Neuronal stem cell (in vitro differentiated cells): ENCODE measurements at regions not wholly inside any gene's neighbourhood (a gene's known extent, or its start where the extent isn't known, plus 50 kb on each side); places are given as distances from the start of the nearest gene placed in this dataset.

Experiments
- DNase-seq: peaks from one replicate; pipeline ENCODE4 v3.0.0-alpha.2; 2013; ENCODE audit warnings: low spot score
- H2AFZ ChIP-seq: one replicate; pipeline ENCODE4 v1.6.1; 2013; ENCODE audit warnings: mild to moderate bottlenecking, low read length, inconsistent platforms
- H2AK5ac ChIP-seq: 2 replicates; pipeline ENCODE4 v1.6.1; 2013; ENCODE audit warnings: low read depth, mild to moderate bottlenecking, inconsistent platforms, low read length, moderate library complexity, mixed read lengths
- H2BK120ac ChIP-seq: 2 replicates; pipeline ENCODE4 v1.6.1; 2013; ENCODE audit warnings: low read depth, mild to moderate bottlenecking, inconsistent platforms, low read length, moderate library complexity, mixed read lengths
- H2BK12ac ChIP-seq: one replicate; pipeline ENCODE4 v1.6.1; 2013; ENCODE audit warnings: low read length, inconsistent platforms
- H2BK15ac ChIP-seq: 2 replicates; pipeline ENCODE4 v1.6.1; 2013; ENCODE audit warnings: mild to moderate bottlenecking, low read length, inconsistent platforms, mixed read lengths
- H2BK5ac ChIP-seq: one replicate; pipeline ENCODE4 v1.6.1; 2013; ENCODE audit warnings: inconsistent platforms, mild to moderate bottlenecking, low read length, moderate library complexity
- H3K14ac ChIP-seq: one replicate; pipeline ENCODE4 v1.6.1; 2013; ENCODE audit warnings: low read length, inconsistent platforms
- H3K18ac ChIP-seq: 2 replicates; pipeline ENCODE4 v1.6.1; 2013; ENCODE audit warnings: low read length, inconsistent platforms
- H3K23ac ChIP-seq: 2 replicates; pipeline ENCODE4 v1.6.1; 2013; ENCODE audit warnings: low read depth, mild to moderate bottlenecking, mixed read lengths, low read length, inconsistent platforms; ENCODE audit not compliant: poor library complexity
- H3K27ac ChIP-seq: replicated peaks from 3 replicates; pipeline ENCODE4 v1.5.1; 2013; ENCODE audit warnings: low read length, inconsistent platforms
- H3K27me3 ChIP-seq, 3 experiments: 2 replicates each; pipeline ENCODE4 v1.6.1; 2013; ENCODE audit warnings: low read length in 3 of 3, mild to moderate bottlenecking in 2 of 3, inconsistent platforms in 1 of 3, low read depth in 1 of 3, mixed read lengths in 1 of 3, moderate library complexity in 1 of 3; ENCODE audit not compliant: control insufficient read depth in 3 of 3, insufficient read depth in 3 of 3
- H3K36me3 ChIP-seq, 2 donors: replicated peaks in 1 of 2; 2 replicates each; pipeline ENCODE4 v1.6.1; 2013; ENCODE audit warnings: low read length in 2 of 2; ENCODE audit not compliant: control insufficient read depth in 2 of 2, insufficient read depth in 2 of 2
- H3K4ac ChIP-seq: 2 replicates; pipeline ENCODE4 v1.6.1; 2013; ENCODE audit warnings: inconsistent platforms, mild to moderate bottlenecking, low read length, moderate library complexity
- H3K4me1 ChIP-seq, 2 donors: 1 replicate in 1 of 2; 2 replicates in 1 of 2; pipeline ENCODE4 v1.6.1; 2013; ENCODE audit warnings: low read length in 2 of 2, low read depth in 1 of 2; ENCODE audit not compliant: control insufficient read depth in 2 of 2, insufficient read depth in 1 of 2
- H3K4me2 ChIP-seq: one replicate; pipeline ENCODE4 v1.6.1; 2013; ENCODE audit warnings: mild to moderate bottlenecking, low read length, inconsistent platforms; ENCODE audit not compliant: insufficient read depth, poor library complexity, severe bottlenecking
- H3K4me3 ChIP-seq, 2 donors: 2 replicates each; pipeline ENCODE4 v1.5.1; 2013; ENCODE audit warnings: low read length in 2 of 2, mild to moderate bottlenecking in 2 of 2, inconsistent platforms in 1 of 2, moderate library complexity in 1 of 2
- H3K79me1 ChIP-seq: one replicate; pipeline ENCODE4 v1.6.1; 2013; ENCODE audit warnings: low read depth, mild to moderate bottlenecking, inconsistent platforms, low read length, moderate library complexity
- H3K9ac ChIP-seq: one replicate; pipeline ENCODE4 v1.6.1; 2013; ENCODE audit warnings: mild to moderate bottlenecking, low read depth, low read length, inconsistent platforms; ENCODE audit not compliant: poor library complexity
- H3K9me3 ChIP-seq, 2 donors: replicated peaks in 1 of 2; 2 replicates each; pipeline versions ENCODE3 to v1.6.1; 2013; ENCODE audit warnings: low read length in 2 of 2, mild to moderate bottlenecking in 2 of 2, inconsistent platforms in 1 of 2, low read depth in 1 of 2, mixed read lengths in 1 of 2, moderate library complexity in 1 of 2; ENCODE audit not compliant: control insufficient read depth in 2 of 2, insufficient read depth in 1 of 2
- H4K8ac ChIP-seq: one replicate; pipeline ENCODE4 v1.6.1; 2013; ENCODE audit warnings: low read depth, mild to moderate bottlenecking, inconsistent platforms, low read length, moderate library complexity
- H4K91ac ChIP-seq: one replicate; pipeline ENCODE4 v1.6.1; 2013; ENCODE audit warnings: low read length, low read depth, mild to moderate bottlenecking, inconsistent platforms; ENCODE audit not compliant: poor library complexity
- WGBS, 2 donors: extraction: QIAGEN DNeasy Blood & Tissue Kit; methylation state at CpG; one replicate each; pipeline ENCODE4 v1.1.7; 2013; ENCODE audit warnings: missing lambda C conversion rate in 2 of 2, mixed read lengths in 1 of 2; ENCODE audit not compliant: insufficient read length in 2 of 2, insufficient replicate concordance in 1 of 2; ENCODE audit errors: extremely low coverage in 2 of 2; 5-methylcytosine and 5-hydroxymethylcytosine counted together

DNA sequence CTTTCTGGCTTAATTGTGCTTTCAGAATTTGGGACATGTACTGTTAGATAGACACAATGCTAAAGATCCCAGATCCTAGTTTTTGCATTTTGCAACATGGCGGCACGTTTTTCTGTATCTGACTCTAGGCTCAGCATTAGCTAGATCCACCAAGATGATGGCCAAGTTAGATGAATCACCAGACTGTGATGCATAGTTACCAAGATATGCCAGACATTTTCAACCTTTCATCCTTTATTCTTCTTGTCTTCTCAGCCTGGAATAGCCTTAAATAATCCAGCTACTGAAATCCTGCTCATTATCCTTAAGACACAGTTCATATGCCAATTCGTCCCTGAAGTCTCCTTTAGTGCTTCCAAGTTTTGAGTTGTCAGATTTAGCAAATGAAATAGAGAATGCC, 144.9 kb upstream of the CRY1 start:
- DNase-seq: no peak
- Histone ChIP-seq H3K4me3 (no peak overlapping the region), H3K27ac (no peak overlapping the region)

DNA sequence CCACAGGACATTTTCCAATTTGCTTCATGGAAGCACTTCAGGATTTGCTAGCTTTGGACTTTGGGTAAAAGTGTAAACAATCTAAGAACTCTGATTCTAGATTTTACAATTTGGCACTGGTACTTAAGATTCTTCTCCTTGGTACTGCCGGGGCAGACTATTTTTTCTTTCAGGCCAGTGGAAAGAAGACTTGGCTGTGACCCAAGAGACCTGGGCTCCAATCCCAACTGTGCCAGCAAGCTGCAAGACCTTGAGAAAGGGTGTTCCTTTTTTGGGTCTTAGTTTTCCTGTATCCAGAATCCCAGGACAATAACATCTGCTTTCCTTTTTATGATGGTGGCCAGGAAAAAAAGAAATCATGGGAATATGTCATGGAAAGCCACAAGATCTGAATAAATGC, 148.1 kb upstream of the CRY1 start:
- no peaks in the 10 kb centered on the region for H3K36me3 ChIP-seq
- H3K23ac ChIP-seq: no peak overlapping the region
- no peak overlapping the region for H4K8ac ChIP-seq
- no peaks in the 10 kb centered on the region for H3K79me1 ChIP-seq
- no peak overlapping the region for H2AK5ac ChIP-seq
- peaks cover 0 to 12% (median 0%) of the 10 kb centered on the region in 3 experiments for H3K27me3 ChIP-seq
- H2BK15ac ChIP-seq: no peak overlapping the region
- no CpG with 5 or more reads among the region's 1 CpG for WGBS, 2 donors
- no peak overlapping the region for H3K14ac ChIP-seq
- no peak overlapping the region for H3K27ac ChIP-seq
- H2BK5ac ChIP-seq: no peak overlapping the region
- DNase-seq: no peak
- H4K91ac ChIP-seq: no peak overlapping the region
- H2BK12ac ChIP-seq: no peak overlapping the region
- H3K4ac ChIP-seq: no peak overlapping the region
- H2BK120ac ChIP-seq: no peak overlapping the region
- no peak overlapping the region for H3K9ac ChIP-seq
- H3K4me3 ChIP-seq: no peak overlapping the region
- H3K4me1 ChIP-seq: no peaks in the 10 kb centered on the region
- H3K18ac ChIP-seq: no peak overlapping the region
- no peak overlapping the region for H2AFZ ChIP-seq
- H3K4me2 ChIP-seq: no peak overlapping the region
- H3K9me3 ChIP-seq: no peaks in the 10 kb centered on the region

More for the DNA sequence above, 144.9 kb upstream of the CRY1 start:
- no peaks in the 10 kb centered on the region for H3K36me3 ChIP-seq
- no peak overlapping the region for H3K14ac ChIP-seq
- H2BK12ac ChIP-seq: no peak overlapping the region
- H3K9ac ChIP-seq: no peak overlapping the region
- no peak overlapping the region for H2BK5ac ChIP-seq
- H3K23ac ChIP-seq: no peak overlapping the region
- WGBS, 2 donors: no CpG with 5 or more reads among the region's 3 CpGs
- no peak overlapping the region for H2AFZ ChIP-seq
- no peak overlapping the region for H2BK120ac ChIP-seq
- H2BK15ac ChIP-seq: no peak overlapping the region
- no peak overlapping the region for H4K8ac ChIP-seq
- no peak overlapping the region for H3K4me2 ChIP-seq
- H3K79me1 ChIP-seq: no peaks in the 10 kb centered on the region
- no peaks in the 10 kb centered on the region for H3K4me1 ChIP-seq
- no peak overlapping the region for H2AK5ac ChIP-seq
- peaks cover 0 to 13% (median 0%) of the 10 kb centered on the region in 3 experiments for H3K27me3 ChIP-seq
- no peak overlapping the region for H4K91ac ChIP-seq
- no peak overlapping the region for H3K18ac ChIP-seq
- H3K4ac ChIP-seq: no peak overlapping the region
- no peaks in the 10 kb centered on the region for H3K9me3 ChIP-seq

DNA sequence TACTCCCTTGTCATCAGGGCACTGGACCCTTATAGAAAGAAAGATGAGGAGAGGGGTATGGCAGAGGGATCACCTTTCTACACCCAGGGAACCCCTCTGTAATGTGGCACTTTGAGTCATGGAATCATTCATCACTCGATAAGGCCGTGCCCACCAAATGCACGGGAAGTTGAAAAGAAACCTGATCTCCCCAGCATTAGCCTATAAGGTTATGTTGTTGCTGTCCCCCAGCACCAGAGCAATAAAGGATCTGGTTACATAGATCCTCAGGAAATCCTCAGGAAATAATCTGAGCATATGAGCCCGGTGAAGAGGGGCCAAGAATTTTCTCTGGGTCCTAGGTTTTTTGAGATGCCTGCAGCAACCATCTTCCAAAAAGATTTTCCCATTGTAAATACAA, 148.8 kb upstream of the CRY1 start:
- H3K23ac ChIP-seq: no peak overlapping the region
- no peak overlapping the region for H3K4me3 ChIP-seq
- no peak overlapping the region for H3K27ac ChIP-seq
- H2BK15ac ChIP-seq: no peak overlapping the region
- no peak overlapping the region for H4K91ac ChIP-seq
- no peak overlapping the region for H2AFZ ChIP-seq
- no peak overlapping the region for H3K4ac ChIP-seq
- peaks cover 0 to 5% (median 0%) of the 10 kb centered on the region in 3 experiments for H3K27me3 ChIP-seq
- no peak overlapping the region for H2AK5ac ChIP-seq
- no peak overlapping the region for H2BK12ac ChIP-seq
- no peak overlapping the region for H3K14ac ChIP-seq
- no peak overlapping the region for H3K9ac ChIP-seq
- no peak overlapping the region for H3K18ac ChIP-seq
- no CpG with 5 or more reads among the region's 4 CpGs for WGBS, 2 donors
- H3K4me2 ChIP-seq: no peak overlapping the region
- H3K36me3 ChIP-seq: no peaks in the 10 kb centered on the region
- no peak for DNase-seq
- H2BK120ac ChIP-seq: no peak overlapping the region
- no peaks in the 10 kb centered on the region for H3K4me1 ChIP-seq
- H3K79me1 ChIP-seq: no peaks in the 10 kb centered on the region
- H3K9me3 ChIP-seq: no peaks in the 10 kb centered on the region
- no peak overlapping the region for H2BK5ac ChIP-seq
- no peak overlapping the region for H4K8ac ChIP-seq

DNA sequence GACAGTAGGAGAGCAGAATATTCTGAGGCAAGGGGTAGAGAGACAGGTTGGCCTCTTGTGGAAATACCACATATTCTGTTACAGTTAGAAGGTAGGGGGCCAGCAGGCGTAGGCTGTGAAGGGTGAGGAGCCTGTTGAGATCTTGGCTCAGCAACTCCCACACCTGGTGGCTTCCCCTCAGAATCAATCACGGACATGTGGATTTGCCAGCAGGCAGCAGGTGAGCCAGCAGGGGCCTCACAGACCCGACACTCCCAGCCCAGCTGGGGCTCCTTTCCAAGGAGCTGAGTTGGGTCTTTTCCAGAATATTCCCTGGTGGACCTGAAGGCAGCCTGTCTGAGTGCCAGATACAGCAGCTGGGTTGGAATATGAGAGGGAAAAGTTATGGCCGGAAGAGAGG, 150.0 kb upstream of the CRY1 start:
- H3K9ac ChIP-seq: no peak overlapping the region
- no peak overlapping the region for H3K4me3 ChIP-seq
- H2BK120ac ChIP-seq: no peak overlapping the region
- H3K18ac ChIP-seq: no peak overlapping the region
- no peaks in the 10 kb centered on the region for H3K4me1 ChIP-seq
- no peaks in the 10 kb centered on the region for H3K36me3 ChIP-seq
- no CpG with 5 or more reads among the region's 4 CpGs for WGBS, 2 donors
- H3K4me2 ChIP-seq: no peak overlapping the region
- no peak overlapping the region for H4K8ac ChIP-seq
- no peak overlapping the region for H2AK5ac ChIP-seq
- no peak overlapping the region for H3K27ac ChIP-seq
- no peak overlapping the region for H3K14ac ChIP-seq
- no peak overlapping the region for H2AFZ ChIP-seq
- no peak overlapping the region for H4K91ac ChIP-seq
- no peak overlapping the region for H2BK15ac ChIP-seq
- H3K79me1 ChIP-seq: no peaks in the 10 kb centered on the region
- DNase-seq: no peak
- H3K23ac ChIP-seq: no peak overlapping the region
- H3K4ac ChIP-seq: no peak overlapping the region
- peaks cover 0 to 5% (median 0%) of the 10 kb centered on the region in 3 experiments for H3K27me3 ChIP-seq
- no peak overlapping the region for H2BK5ac ChIP-seq
- no peak overlapping the region for H2BK12ac ChIP-seq
- H3K9me3 ChIP-seq: no peaks in the 10 kb centered on the region
